Posterior cingulate gyrus (tissue), 11 donors: ENCODE measurements at regions not wholly inside any gene's neighbourhood (a gene's known extent, or its start where the extent isn't known, plus 50 kb on each side); places are given as distances from the start of the nearest gene placed in this dataset.
"Not testable (repeated sequence)": the region's sequence is repeated elsewhere in the genome, so short reads cannot be mapped to it uniquely, and the experiment has no call there.

ENCODE experiments used
- DNase-seq, 10 donors: peaks; one replicate each; pipeline versions ENCODE4 v3.0.0 to v3.0.0-alpha.2; 2020 to 2021; ENCODE audit warnings: mixed read lengths in 3 of 10
- intact Hi-C: fragments of 100-400 bp; cut with DNase I; formaldehyde crosslinking; loops from one replicate; pipeline ENCODE4 v1.15.1; 2023

GRCh38 chr22:40094485-40094884, 83.2 kb upstream of the TNRC6B start:
- DNase-seq: no peak
- intact Hi-C loops: no loop called here

GRCh38 chr22:40099887-40100286, 77.8 kb upstream of the TNRC6B start:
- intact Hi-C loops, DNase-seq: not testable (repeated sequence)

GRCh38 chr22:40105755-40106154, 72.0 kb upstream of the TNRC6B start:
- intact Hi-C loops: no loop called here
- DNase-seq: no peak

- intact Hi-C loops: no loop called here
- no peak for DNase-seq
Observed at GRCh38 chr22:40107244-40107643, 70.5 kb upstream of the TNRC6B start.

- peak in 3 of 10 donors; percentile 6 to 73 (median 8) for DNase-seq
- intact Hi-C loops: no loop called here
Observed at GRCh38 chr22:40107851-40108378, 69.8 kb upstream of the TNRC6B start.

GRCh38 chr22:40108396-40108795, 69.3 kb upstream of the TNRC6B start:
- intact Hi-C loops: no loop called here
- DNase-seq: no peak

- intact Hi-C loops, DNase-seq: not testable (repeated sequence)
Observed at GRCh38 chr22:40108926-40109325, 68.8 kb upstream of the TNRC6B start.

- no peak for DNase-seq
- intact Hi-C loops: no loop called here
Observed at GRCh38 chr22:40111451-40111850, 66.3 kb upstream of the TNRC6B start.

- no peak for DNase-seq
- intact Hi-C loops: no loop called here
Observed at GRCh38 chr22:40112595-40112994, 65.1 kb upstream of the TNRC6B start.

- DNase-seq: no peak
- intact Hi-C loops: no loop called here
Observed at GRCh38 chr22:40113696-40114095, 64.0 kb upstream of the TNRC6B start.

GRCh38 chr22:40114411-40114810, 63.3 kb upstream of the TNRC6B start:
- intact Hi-C loops: no loop called here
- no peak for DNase-seq

- no peak for DNase-seq
- intact Hi-C loops: no loop called here
Observed at GRCh38 chr22:40116496-40117200, 61.1 kb upstream of the TNRC6B start.

- intact Hi-C loops: no loop called here
- no peak for DNase-seq
Observed at GRCh38 chr22:40118979-40119378, 58.7 kb upstream of the TNRC6B start.

GRCh38 chr22:40120848-40121247, 56.9 kb upstream of the TNRC6B start:
- intact Hi-C loops: no loop called here
- no peak for DNase-seq

GRCh38 chr22:40121461-40121860, 56.3 kb upstream of the TNRC6B start:
- DNase-seq: peak in 2 of 10 donors; percentile 11 to 23
- intact Hi-C loops: no loop called here

- intact Hi-C loops: no loop called here
- no peak for DNase-seq
Observed at GRCh38 chr22:40122792-40123191, 54.9 kb upstream of the TNRC6B start.

GRCh38 chr22:40123387-40123786, 54.3 kb upstream of the TNRC6B start:
- DNase-seq: no peak
- intact Hi-C loops: no loop called here
